Heart left ventricle (tissue), 13 donors: ENCODE measurements at regions not wholly inside any gene's neighbourhood (a gene's known extent, or its start where the extent isn't known, plus 50 kb on each side); places are given as distances from the start of the nearest gene placed in this dataset.

Experiments used
- POLR2A ChIP-seq, 2 donors: fragments of 450-650 bp; IDR thresholded peaks; one replicate each; pipeline ENCODE4 v1.6.1; 2017; ENCODE audit warnings: antibody characterized with exemption in 2 of 2, mild to moderate bottlenecking in 2 of 2, moderate library complexity in 2 of 2
- TF ChIP-seq, protein P1 (sequence below), 12 donors: fragments of 200-600 bp; sonication (generic) in 4 of 12; IDR thresholded peaks; one replicate each; pipeline versions ENCODE4 v1.5.0 to v1.8.0; 2018 to 2022; ENCODE audit warnings: antibody characterized with exemption in 12 of 12, mild to moderate bottlenecking in 5 of 12
- donor health status: ischemic (EF 13 %, LVEDD 7.1; RV severe dilation, severe dysfunction).
- donor health status: DM: no; HTN: yes; CAD: no.
- donor health status: DM: no; HTN: no; CAD: no.
- donor health status: ischemic (EF 25% LVEDD 6.9; RV normal size, moderate dysfunction).
- donor health status: ischemic (EF 25% LVEDD 5.7; RV mildly dilated, moderate dysfunction).
- donor health status: ischemic (EF 35%, LVEDD 5.7; RV mildly dilated, moderate dysfunction).
- donor health status: nonischemic (EF 11% LVEDD 7.7; RV severe dilation, severe dysfunction).
- donor health status: DM: yes; HTN: yes; CAD: no.
- donor health status: PGD.
- donor health status: ischemic (EF 29% LVEDD 5.4; RV normal size, mild dysfunction).
- donor health status: nonischemic (EF 23%, LVEDD 6.1; RV moderate dilation, normal function).

DNA sequence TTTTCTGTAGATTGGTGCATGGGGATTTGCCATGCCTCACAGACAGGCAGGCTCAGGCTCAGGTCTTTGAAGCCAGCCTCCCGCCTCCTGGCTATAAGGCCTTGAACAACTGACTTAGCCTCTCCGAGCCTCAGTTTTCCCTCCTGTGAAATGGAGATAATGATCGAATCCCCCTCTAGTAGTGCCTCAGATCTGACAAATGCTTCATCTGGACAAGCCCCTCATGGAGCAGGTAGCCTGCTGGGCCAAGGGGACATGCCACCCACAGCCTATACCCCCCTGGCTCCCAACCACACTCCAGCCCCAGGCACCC is 68.1 kb upstream of the LCTL start:
- TF ChIP-seq, protein P1, sequence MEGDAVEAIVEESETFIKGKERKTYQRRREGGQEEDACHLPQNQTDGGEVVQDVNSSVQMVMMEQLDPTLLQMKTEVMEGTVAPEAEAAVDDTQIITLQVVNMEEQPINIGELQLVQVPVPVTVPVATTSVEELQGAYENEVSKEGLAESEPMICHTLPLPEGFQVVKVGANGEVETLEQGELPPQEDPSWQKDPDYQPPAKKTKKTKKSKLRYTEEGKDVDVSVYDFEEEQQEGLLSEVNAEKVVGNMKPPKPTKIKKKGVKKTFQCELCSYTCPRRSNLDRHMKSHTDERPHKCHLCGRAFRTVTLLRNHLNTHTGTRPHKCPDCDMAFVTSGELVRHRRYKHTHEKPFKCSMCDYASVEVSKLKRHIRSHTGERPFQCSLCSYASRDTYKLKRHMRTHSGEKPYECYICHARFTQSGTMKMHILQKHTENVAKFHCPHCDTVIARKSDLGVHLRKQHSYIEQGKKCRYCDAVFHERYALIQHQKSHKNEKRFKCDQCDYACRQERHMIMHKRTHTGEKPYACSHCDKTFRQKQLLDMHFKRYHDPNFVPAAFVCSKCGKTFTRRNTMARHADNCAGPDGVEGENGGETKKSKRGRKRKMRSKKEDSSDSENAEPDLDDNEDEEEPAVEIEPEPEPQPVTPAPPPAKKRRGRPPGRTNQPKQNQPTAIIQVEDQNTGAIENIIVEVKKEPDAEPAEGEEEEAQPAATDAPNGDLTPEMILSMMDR (IDR thresholded peaks at IDR 0.05), result no peak
- TF ChIP-seq POLR2A (IDR thresholded peaks at IDR 0.05), result no peak
